ENCODE measurements at regions not wholly inside any gene's neighbourhood (a gene's known extent, or its start where the extent isn't known, plus 50 kb on each side); places are given as distances from the start of the nearest gene placed in this dataset.

GRCh38 chr14:49966971-49967630, 74.2 kb downstream of the ARF6 start:
- Histone ChIP-seq H3F3A (replicated peaks; ENCODE audit: low read depth) (no peaks in the 10 kb centered on the region), H3K9me2 (ENCODE audit: insufficient read depth) (no peaks in the 10 kb centered on the region), H3K4me3 (no peak overlapping the region), H3K27me3 (ENCODE audit: insufficient read depth) (no peaks in the 10 kb centered on the region), H3K27ac (ENCODE audit: low read depth) (no peak overlapping the region), H2AFZ (peak overlapping the region; percentile 91; the same call in 1 of the 2 replicates), H3K36me3 (ENCODE audit: insufficient read depth) (no peaks in the 10 kb centered on the region), H3K4me1 (ENCODE audit: insufficient read depth) (peaks cover 21% of the 10 kb centered on the region), H3K79me2 (replicated peaks; ENCODE audit: insufficient read depth) (no peaks in the 10 kb centered on the region), H3K4me2 (peak overlapping the region; percentile 54; the same call in 1 of the 2 replicates), H4K20me1 (replicated peaks; ENCODE audit: insufficient read depth) (no peaks in the 10 kb centered on the region)
- no peaks in the 10 kb centered on the region for H3K36me3 Mint-ChIP-seq (ENCODE audit: low read depth)
- H3K27me3 Mint-ChIP-seq (ENCODE audit: insufficient read depth, low read depth, poor library complexity) = peaks cover 4% of the 10 kb centered on the region
- H3K9me3 Mint-ChIP-seq = no peaks in the 10 kb centered on the region
- ATAC-seq = no peak
- H3K4me3 Mint-ChIP-seq = no peak overlapping the region
- DNase-seq (ENCODE audit: low spot score) = no peak
- no peak for TF ChIP-seq NANOG (IDR thresholded peaks at IDR 0.05; ENCODE audit: borderline replicate concordance)
- TF ChIP-seq ETS1 (IDR thresholded peaks at IDR 0.05) = no peak
- no peak for TF ChIP-seq STAT1 (IDR thresholded peaks at IDR 0.05; ENCODE audit: unreplicated experiment)
- no peak for TF ChIP-seq POLR2AphosphoS5 (IDR thresholded peaks at IDR 0.05; ENCODE audit: low read depth)
- no peak for TF ChIP-seq ZNF114 (CRISPR knock-in tag; IDR thresholded peaks at IDR 0.05)
- TF ChIP-seq, protein P1, sequence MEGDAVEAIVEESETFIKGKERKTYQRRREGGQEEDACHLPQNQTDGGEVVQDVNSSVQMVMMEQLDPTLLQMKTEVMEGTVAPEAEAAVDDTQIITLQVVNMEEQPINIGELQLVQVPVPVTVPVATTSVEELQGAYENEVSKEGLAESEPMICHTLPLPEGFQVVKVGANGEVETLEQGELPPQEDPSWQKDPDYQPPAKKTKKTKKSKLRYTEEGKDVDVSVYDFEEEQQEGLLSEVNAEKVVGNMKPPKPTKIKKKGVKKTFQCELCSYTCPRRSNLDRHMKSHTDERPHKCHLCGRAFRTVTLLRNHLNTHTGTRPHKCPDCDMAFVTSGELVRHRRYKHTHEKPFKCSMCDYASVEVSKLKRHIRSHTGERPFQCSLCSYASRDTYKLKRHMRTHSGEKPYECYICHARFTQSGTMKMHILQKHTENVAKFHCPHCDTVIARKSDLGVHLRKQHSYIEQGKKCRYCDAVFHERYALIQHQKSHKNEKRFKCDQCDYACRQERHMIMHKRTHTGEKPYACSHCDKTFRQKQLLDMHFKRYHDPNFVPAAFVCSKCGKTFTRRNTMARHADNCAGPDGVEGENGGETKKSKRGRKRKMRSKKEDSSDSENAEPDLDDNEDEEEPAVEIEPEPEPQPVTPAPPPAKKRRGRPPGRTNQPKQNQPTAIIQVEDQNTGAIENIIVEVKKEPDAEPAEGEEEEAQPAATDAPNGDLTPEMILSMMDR (conservative IDR thresholded peaks at IDR 0.05; ENCODE audit: low read depth in 2 of 2) = no peak
- TF ChIP-seq EZH2phosphoT487 (IDR thresholded peaks at IDR 0.05; ENCODE audit: unreplicated experiment) = no peak
- no peak for TF ChIP-seq JUNB (IDR thresholded peaks at IDR 0.05; ENCODE audit: unreplicated experiment)
- TF ChIP-seq ZNF331 (CRISPR knock-in tag; IDR thresholded peaks at IDR 0.05; ENCODE audit: low read depth) = no peak
- TF ChIP-seq EZH2 (IDR thresholded peaks at IDR 0.05; ENCODE audit: low read depth, unreplicated experiment) = no peak
- TF ChIP-seq, protein P2, sequence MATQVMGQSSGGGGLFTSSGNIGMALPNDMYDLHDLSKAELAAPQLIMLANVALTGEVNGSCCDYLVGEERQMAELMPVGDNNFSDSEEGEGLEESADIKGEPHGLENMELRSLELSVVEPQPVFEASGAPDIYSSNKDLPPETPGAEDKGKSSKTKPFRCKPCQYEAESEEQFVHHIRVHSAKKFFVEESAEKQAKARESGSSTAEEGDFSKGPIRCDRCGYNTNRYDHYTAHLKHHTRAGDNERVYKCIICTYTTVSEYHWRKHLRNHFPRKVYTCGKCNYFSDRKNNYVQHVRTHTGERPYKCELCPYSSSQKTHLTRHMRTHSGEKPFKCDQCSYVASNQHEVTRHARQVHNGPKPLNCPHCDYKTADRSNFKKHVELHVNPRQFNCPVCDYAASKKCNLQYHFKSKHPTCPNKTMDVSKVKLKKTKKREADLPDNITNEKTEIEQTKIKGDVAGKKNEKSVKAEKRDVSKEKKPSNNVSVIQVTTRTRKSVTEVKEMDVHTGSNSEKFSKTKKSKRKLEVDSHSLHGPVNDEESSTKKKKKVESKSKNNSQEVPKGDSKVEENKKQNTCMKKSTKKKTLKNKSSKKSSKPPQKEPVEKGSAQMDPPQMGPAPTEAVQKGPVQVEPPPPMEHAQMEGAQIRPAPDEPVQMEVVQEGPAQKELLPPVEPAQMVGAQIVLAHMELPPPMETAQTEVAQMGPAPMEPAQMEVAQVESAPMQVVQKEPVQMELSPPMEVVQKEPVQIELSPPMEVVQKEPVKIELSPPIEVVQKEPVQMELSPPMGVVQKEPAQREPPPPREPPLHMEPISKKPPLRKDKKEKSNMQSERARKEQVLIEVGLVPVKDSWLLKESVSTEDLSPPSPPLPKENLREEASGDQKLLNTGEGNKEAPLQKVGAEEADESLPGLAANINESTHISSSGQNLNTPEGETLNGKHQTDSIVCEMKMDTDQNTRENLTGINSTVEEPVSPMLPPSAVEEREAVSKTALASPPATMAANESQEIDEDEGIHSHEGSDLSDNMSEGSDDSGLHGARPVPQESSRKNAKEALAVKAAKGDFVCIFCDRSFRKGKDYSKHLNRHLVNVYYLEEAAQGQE (IDR thresholded peaks at IDR 0.05; ENCODE audit: unreplicated experiment) = no peak
- no peak for TF ChIP-seq ZNF462 (CRISPR knock-in tag; IDR thresholded peaks at IDR 0.05)
- TF ChIP-seq CREB1 (CRISPR knock-in tag; IDR thresholded peaks at IDR 0.05; ENCODE audit: low read depth) = no peak
- H3K4me1 Mint-ChIP-seq = peaks cover 29% of the 10 kb centered on the region
- H3K27ac Mint-ChIP-seq = no peak overlapping the region

Data from GM23338 (cell line).